WTC11 (cell line): ENCODE measurements at regions not wholly inside any gene's neighbourhood (a gene's known extent, or its start where the extent isn't known, plus 50 kb on each side); places are given as distances from the start of the nearest gene placed in this dataset.

Source experiments
- CTCF ChIP-seq: fragments of 200-600 bp; IDR thresholded peaks from 2 replicates; pipeline ENCODE4 v1.8.0; 2022; ENCODE audit warnings: antibody characterized with exemption
- NR2C2 ChIP-seq: sonication (generic); formaldehyde crosslinking; IDR thresholded peaks from 2 replicates; pipeline ENCODE4 v1.8.0; 2022; ENCODE audit warnings: mild to moderate bottlenecking, missing genetic modification reagents
- NR3C1 ChIP-seq: sonication (generic); formaldehyde crosslinking; conservative IDR thresholded peaks from 2 replicates; pipeline ENCODE4 v1.8.1; 2023; ENCODE audit warnings: low read depth, mild to moderate bottlenecking, missing genetic modification reagents
- SP1 ChIP-seq: sonication (generic); formaldehyde crosslinking; conservative IDR thresholded peaks from 2 replicates; pipeline ENCODE4 v1.8.1; 2022; ENCODE audit warnings: missing genetic modification reagents
- ZBTB21 ChIP-seq: sonication (generic); formaldehyde crosslinking; IDR thresholded peaks from 2 replicates; pipeline ENCODE4 v1.8.1; 2023; ENCODE audit warnings: mild to moderate bottlenecking, missing genetic modification reagents, borderline replicate concordance
- ZNF121 ChIP-seq: sonication (generic); formaldehyde crosslinking; IDR thresholded peaks from 2 replicates; pipeline ENCODE4 v1.8.0; 2023; ENCODE audit warnings: missing genetic modification reagents
- TF ChIP-seq, protein P1 (sequence below): sonication (generic); formaldehyde crosslinking; IDR thresholded peaks from 2 replicates; pipeline ENCODE4 v1.8.1; 2022; ENCODE audit warnings: low read depth, missing genetic modification reagents, borderline replicate concordance

GRCh38 chr6:139754898-139755775 is 380.7 kb upstream of the CITED2 start:
- TF ChIP-seq SP1 (CRISPR knock-in tag): no peak
- no peak for TF ChIP-seq CTCF
- TF ChIP-seq ZBTB21: no peak
- no peak for TF ChIP-seq NR3C1 (CRISPR knock-in tag)
- no peak for TF ChIP-seq ZNF121 (CRISPR knock-in tag)
- TF ChIP-seq, protein P1, sequence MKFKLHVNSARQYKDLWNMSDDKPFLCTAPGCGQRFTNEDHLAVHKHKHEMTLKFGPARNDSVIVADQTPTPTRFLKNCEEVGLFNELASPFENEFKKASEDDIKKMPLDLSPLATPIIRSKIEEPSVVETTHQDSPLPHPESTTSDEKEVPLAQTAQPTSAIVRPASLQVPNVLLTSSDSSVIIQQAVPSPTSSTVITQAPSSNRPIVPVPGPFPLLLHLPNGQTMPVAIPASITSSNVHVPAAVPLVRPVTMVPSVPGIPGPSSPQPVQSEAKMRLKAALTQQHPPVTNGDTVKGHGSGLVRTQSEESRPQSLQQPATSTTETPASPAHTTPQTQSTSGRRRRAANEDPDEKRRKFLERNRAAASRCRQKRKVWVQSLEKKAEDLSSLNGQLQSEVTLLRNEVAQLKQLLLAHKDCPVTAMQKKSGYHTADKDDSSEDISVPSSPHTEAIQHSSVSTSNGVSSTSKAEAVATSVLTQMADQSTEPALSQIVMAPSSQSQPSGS (CRISPR knock-in tag): no peak
- no peak for TF ChIP-seq NR2C2 (CRISPR knock-in tag)
